ENCODE measurements at regions not wholly inside any gene's neighbourhood (a gene's known extent, or its start where the extent isn't known, plus 50 kb on each side); places are given as distances from the start of the nearest gene placed in this dataset.

GRCh38 chr15:87712211-87712610, 544.3 kb downstream of the NTRK3 start:
- H3K9ac ChIP-seq, result no peak overlapping the region
- no peak for TF ChIP-seq CTCF (IDR thresholded peaks at IDR 0.05)
- no peak for TF ChIP-seq EZH2 (IDR thresholded peaks at IDR 0.05)

GRCh38 chr15:87711026-87711425, 545.5 kb downstream of the NTRK3 start:
- Histone ChIP-seq H3F3A (ENCODE audit: low read depth) (no peaks in the 10 kb centered on the region), H4K20me1 (ENCODE audit: low read depth) (no peaks in the 10 kb centered on the region), H3K4me1 (no peaks in the 10 kb centered on the region), H3K27ac (no peak overlapping the region), H3K27me3 (no peaks in the 10 kb centered on the region), H3K4me3 (no peak overlapping the region), H3K9ac (no peak overlapping the region), H3K9me3 (ENCODE audit: low read depth) (no peaks in the 10 kb centered on the region), H3K36me3 (no peaks in the 10 kb centered on the region), H2AFZ (replicated peaks) (peak overlapping the region; percentile 50), H3K79me2 (ENCODE audit: low read depth) (no peaks in the 10 kb centered on the region), H3K4me2 (no peak overlapping the region)
- no peak overlapping the region for H3K27ac Mint-ChIP-seq
- TF ChIP-seq EZH2phosphoT487 (IDR thresholded peaks at IDR 0.05), result no peak
- no peak for TF ChIP-seq EZH2 (IDR thresholded peaks at IDR 0.05)
- TF ChIP-seq CTCF (IDR thresholded peaks at IDR 0.05), result no peak
- no peaks in the 10 kb centered on the region for H3K9me3 Mint-ChIP-seq
- H3K36me3 Mint-ChIP-seq, result no peaks in the 10 kb centered on the region
- H3K27me3 Mint-ChIP-seq (ENCODE audit: insufficient read depth, low read depth), result no peaks in the 10 kb centered on the region
- H3K4me1 Mint-ChIP-seq, result peaks cover 3% of the 10 kb centered on the region
- no peak overlapping the region for H3K4me3 Mint-ChIP-seq
- DNase-seq (ENCODE audit: low spot score), result no peak

More at GRCh38 chr15:87712211-87712610, 544.3 kb downstream of the NTRK3 start:
- no peaks in the 10 kb centered on the region for H3K79me2 ChIP-seq (ENCODE audit: low read depth)
- H3K4me3 ChIP-seq, result no peak overlapping the region
- H3K4me3 Mint-ChIP-seq, result no peak overlapping the region
- H3F3A ChIP-seq (ENCODE audit: low read depth), result no peaks in the 10 kb centered on the region
- H2AFZ ChIP-seq (replicated peaks), result no peak overlapping the region
- DNase-seq (ENCODE audit: low spot score), result no peak
- no peaks in the 10 kb centered on the region for H3K9me3 Mint-ChIP-seq
- H3K27me3 Mint-ChIP-seq (ENCODE audit: insufficient read depth, low read depth), result no peaks in the 10 kb centered on the region
- H3K27ac Mint-ChIP-seq, result no peak overlapping the region
- no peaks in the 10 kb centered on the region for H4K20me1 ChIP-seq (ENCODE audit: low read depth)
- no peaks in the 10 kb centered on the region for H3K36me3 ChIP-seq
- no peaks in the 10 kb centered on the region for H3K4me1 ChIP-seq
- H3K27me3 ChIP-seq, result no peaks in the 10 kb centered on the region
- no peak overlapping the region for H3K4me2 ChIP-seq
- H3K36me3 Mint-ChIP-seq, result no peaks in the 10 kb centered on the region
- H3K27ac ChIP-seq, result no peak overlapping the region
- H3K9me3 ChIP-seq (ENCODE audit: low read depth), result no peaks in the 10 kb centered on the region
- H3K4me1 Mint-ChIP-seq, result no peaks in the 10 kb centered on the region

GRCh38 chr15:87710406-87710805, 546.1 kb downstream of the NTRK3 start:
- Histone ChIP-seq H3K27me3 (no peaks in the 10 kb centered on the region), H3K36me3 (no peaks in the 10 kb centered on the region), H3K4me2 (no peak overlapping the region), H3K4me3 (no peak overlapping the region), H2AFZ (replicated peaks) (no peak overlapping the region), H3K27ac (no peak overlapping the region), H4K20me1 (ENCODE audit: low read depth) (no peaks in the 10 kb centered on the region), H3K9ac (no peak overlapping the region), H3K79me2 (ENCODE audit: low read depth) (no peaks in the 10 kb centered on the region), H3K9me3 (ENCODE audit: low read depth) (no peaks in the 10 kb centered on the region), H3K4me1 (no peaks in the 10 kb centered on the region), H3F3A (ENCODE audit: low read depth) (no peaks in the 10 kb centered on the region)
- DNase-seq (ENCODE audit: low spot score), result no peak
- Mint-ChIP-seq H3K27me3 (ENCODE audit: insufficient read depth, low read depth) (no peaks in the 10 kb centered on the region), H3K4me1 (peaks cover 3% of the 10 kb centered on the region), H3K4me3 (no peak overlapping the region), H3K27ac (no peak overlapping the region), H3K36me3 (no peaks in the 10 kb centered on the region), H3K9me3 (no peaks in the 10 kb centered on the region)
- TF ChIP-seq EZH2 (IDR thresholded peaks at IDR 0.05) (no peak), EZH2phosphoT487 (IDR thresholded peaks at IDR 0.05) (no peak)

GRCh38 chr15:87707566-87708130, 548.9 kb downstream of the NTRK3 start:
- no peaks in the 10 kb centered on the region for H3K9me3 Mint-ChIP-seq
- Histone ChIP-seq H3K79me2 (ENCODE audit: low read depth) (no peaks in the 10 kb centered on the region), H3K36me3 (no peaks in the 10 kb centered on the region), H2AFZ (replicated peaks) (no peak overlapping the region), H3K9ac (no peak overlapping the region), H4K20me1 (ENCODE audit: low read depth) (no peaks in the 10 kb centered on the region), H3K4me1 (no peaks in the 10 kb centered on the region), H3F3A (ENCODE audit: low read depth) (no peaks in the 10 kb centered on the region), H3K4me3 (no peak overlapping the region), H3K27me3 (no peaks in the 10 kb centered on the region), H3K4me2 (no peak overlapping the region), H3K9me3 (ENCODE audit: low read depth) (no peaks in the 10 kb centered on the region), H3K27ac (no peak overlapping the region)
- H3K4me1 Mint-ChIP-seq, result peaks cover 3% of the 10 kb centered on the region
- H3K36me3 Mint-ChIP-seq, result no peaks in the 10 kb centered on the region
- TF ChIP-seq EZH2phosphoT487 (IDR thresholded peaks at IDR 0.05), result no peak
- no peak for TF ChIP-seq EZH2 (IDR thresholded peaks at IDR 0.05)
- no peak for TF ChIP-seq CTCF (IDR thresholded peaks at IDR 0.05)
- no peaks in the 10 kb centered on the region for H3K27me3 Mint-ChIP-seq (ENCODE audit: insufficient read depth, low read depth)
- no peak overlapping the region for H3K27ac Mint-ChIP-seq
- H3K4me3 Mint-ChIP-seq, result no peak overlapping the region
- no peak for DNase-seq (ENCODE audit: low spot score)

All from neural progenitor cell (in vitro differentiated cells).